HG03439 (cell line): ENCODE measurements at regions not wholly inside any gene's neighbourhood (a gene's known extent, or its start where the extent isn't known, plus 50 kb on each side); places are given as distances from the start of the nearest gene placed in this dataset.
"Not testable (repeated sequence)": the region's sequence is repeated elsewhere in the genome, so short reads cannot be mapped to it uniquely, and the experiment has no call there.

Experiments used
- ATAC-seq: cut with Tn5 transposase; IDR thresholded peaks from one replicate; pipeline ENCODE4 v1.9.1; 2021; ENCODE audit warnings: mild to moderate bottlenecking, moderate library complexity; ENCODE audit not compliant: unreplicated experiment

GRCh38 chr3:87503900-87504498, 227.6 kb upstream of the POU1F1 start:
- ATAC-seq: no peak

GRCh38 chr3:87501076-87501475, 224.7 kb upstream of the POU1F1 start:
- ATAC-seq: no peak

GRCh38 chr3:87498358-87499080, 222.1 kb upstream of the POU1F1 start:
- no peak for ATAC-seq

- no peak for ATAC-seq
Observed at GRCh38 chr3:87495938-87496337, 219.6 kb upstream of the POU1F1 start.

GRCh38 chr3:87494264-87494663, 217.9 kb upstream of the POU1F1 start:
- ATAC-seq: no peak

GRCh38 chr3:87491843-87492242, 215.5 kb upstream of the POU1F1 start:
- no peak for ATAC-seq

GRCh38 chr3:87489892-87490291, 213.5 kb upstream of the POU1F1 start:
- no peak for ATAC-seq

GRCh38 chr3:87488765-87489164, 212.4 kb upstream of the POU1F1 start:
- no peak for ATAC-seq

GRCh38 chr3:87486635-87487034, 210.3 kb upstream of the POU1F1 start:
- ATAC-seq: not testable (repeated sequence)

GRCh38 chr3:87486115-87486514, 209.7 kb upstream of the POU1F1 start:
- ATAC-seq: no peak

GRCh38 chr3:87478716-87479115, 202.3 kb upstream of the POU1F1 start:
- no peak for ATAC-seq

GRCh38 chr3:87473944-87474343, 197.6 kb upstream of the POU1F1 start:
- no peak for ATAC-seq

- ATAC-seq: no peak
Observed at GRCh38 chr3:87468938-87469337, 192.6 kb upstream of the POU1F1 start.

GRCh38 chr3:87468235-87468634, 191.9 kb upstream of the POU1F1 start:
- ATAC-seq: no peak

- no peak for ATAC-seq
Observed at GRCh38 chr3:87462228-87462627, 185.8 kb upstream of the POU1F1 start.

- no peak for ATAC-seq
Observed at GRCh38 chr3:87461443-87461842, 185.1 kb upstream of the POU1F1 start.

- no peak for ATAC-seq
Observed at GRCh38 chr3:87461036-87461435, 184.7 kb upstream of the POU1F1 start.

- no peak for ATAC-seq
Observed at GRCh38 chr3:87448558-87448957, 172.2 kb upstream of the POU1F1 start.

- ATAC-seq: no peak
Observed at GRCh38 chr3:87446849-87447387, 170.5 kb upstream of the POU1F1 start.

GRCh38 chr3:87442470-87442869, 166.1 kb upstream of the POU1F1 start:
- ATAC-seq: no peak

- ATAC-seq: no peak
Observed at GRCh38 chr3:87437765-87438164, 161.4 kb upstream of the POU1F1 start.

GRCh38 chr3:87436781-87437543, 160.6 kb upstream of the POU1F1 start:
- ATAC-seq: no peak
